ENCODE measurements at regions not wholly inside any gene's neighbourhood (a gene's known extent, or its start where the extent isn't known, plus 50 kb on each side); places are given as distances from the start of the nearest gene placed in this dataset.

- no peak overlapping the region for H3K27ac ChIP-seq
- no peaks in the 10 kb centered on the region for H3K9me3 ChIP-seq
- WGBS, 2 donors: 91 to 93% methylated on average over 6 of the region's 6 CpGs
- intact Hi-C loops (cut with DNase I): no loop called here
- no peak for DNase-seq
- H3K4me3 ChIP-seq (replicated peaks in 1 of 3): no peak overlapping the region
- peaks cover 13 to 14% of the 10 kb centered on the region in 2 donors for H3K4me1 ChIP-seq
- TF ChIP-seq CTCF (IDR thresholded peaks at IDR 0.05) (no peak), POLR2A (IDR thresholded peaks at IDR 0.05) (no peak)
- no peaks in the 10 kb centered on the region for H3K36me3 ChIP-seq
- H3K27me3 ChIP-seq: no peaks in the 10 kb centered on the region
Observed at GRCh38 chr6:149168968-149169367, 148.5 kb upstream of the TAB2 start.

- intact Hi-C loops (cut with DNase I): no loop called here
Observed at GRCh38 chr6:149169761-149170511, 147.6 kb upstream of the TAB2 start.

GRCh38 chr6:149170564-149171452, 146.7 kb upstream of the TAB2 start:
- WGBS, 2 donors: 60 to 68% methylated on average over 11 of the region's 11 CpGs
- Histone ChIP-seq H3K9me3 (no peaks in the 10 kb centered on the region), H3K27me3 (no peaks in the 10 kb centered on the region), H3K4me3 (replicated peaks in 1 of 3) (no peak overlapping the region), H3K4me1 (peaks cover 11% of the 10 kb centered on the region in 2 donors), H3K36me3 (no peaks in the 10 kb centered on the region), H3K27ac (no peak overlapping the region)
- intact Hi-C loops (cut with DNase I): no loop called here
- TF ChIP-seq CTCF (IDR thresholded peaks at IDR 0.05) (no peak), POLR2A (IDR thresholded peaks at IDR 0.05) (no peak)
- peak in 1 of 2 donors; percentile 2 for DNase-seq

More at GRCh38 chr6:149169761-149170511, 147.6 kb upstream of the TAB2 start:
- WGBS, 2 donors: 76 to 77% methylated on average over 6 of the region's 6 CpGs
- no peak for TF ChIP-seq CTCF (IDR thresholded peaks at IDR 0.05)
- no peak for TF ChIP-seq POLR2A (IDR thresholded peaks at IDR 0.05)
- H3K4me1 ChIP-seq: peaks cover 13 to 14% of the 10 kb centered on the region in 2 donors
- no peak overlapping the region for H3K27ac ChIP-seq
- no peaks in the 10 kb centered on the region for H3K27me3 ChIP-seq
- DNase-seq: no peak
- H3K9me3 ChIP-seq: no peaks in the 10 kb centered on the region
- H3K4me3 ChIP-seq (replicated peaks in 1 of 3): no peak overlapping the region
- no peaks in the 10 kb centered on the region for H3K36me3 ChIP-seq

GRCh38 chr6:149173222-149173621, 144.3 kb upstream of the TAB2 start:
- Histone ChIP-seq H3K9me3 (no peaks in the 10 kb centered on the region), H3K36me3 (no peaks in the 10 kb centered on the region), H3K27me3 (no peaks in the 10 kb centered on the region), H3K4me3 (replicated peaks in 1 of 3) (no peak overlapping the region), H3K27ac (no peak overlapping the region), H3K4me1 (no peaks in the 10 kb centered on the region)
- intact Hi-C loops (cut with DNase I): no loop called here
- no peak for TF ChIP-seq POLR2A (IDR thresholded peaks at IDR 0.05)
- no peak for TF ChIP-seq CTCF (IDR thresholded peaks at IDR 0.05)
- no peak for DNase-seq

GRCh38 chr6:149174962-149175361, 142.6 kb upstream of the TAB2 start:
- TF ChIP-seq CTCF (IDR thresholded peaks at IDR 0.05) (no peak), POLR2A (IDR thresholded peaks at IDR 0.05) (no peak)
- Histone ChIP-seq H3K4me3 (replicated peaks in 1 of 3) (no peak overlapping the region), H3K27ac (no peak overlapping the region), H3K4me1 (no peaks in the 10 kb centered on the region), H3K9me3 (no peaks in the 10 kb centered on the region), H3K36me3 (no peaks in the 10 kb centered on the region), H3K27me3 (no peaks in the 10 kb centered on the region)
- intact Hi-C loops (cut with DNase I): no loop called here
- DNase-seq: no peak
- WGBS, 2 donors: 96 to 98% methylated on average over 1 of the region's 1 CpG

Measured in thyroid gland (tissue), 4 donors.